HepG2 (cell line): ENCODE measurements at regions not wholly inside any gene's neighbourhood (a gene's known extent, or its start where the extent isn't known, plus 50 kb on each side); places are given as distances from the start of the nearest gene placed in this dataset.

Source experiments
- ATAC-seq: fragments of 200-7000 bp; cut with Tn5 transposase; 3 replicates; pipeline ENCODE4 v1.9.1; 2020; ENCODE audit warnings: mild to moderate bottlenecking, moderate library complexity
- BruUV-seq: library from RNA; stranded (reverse); fragments of 400-500 nt; replicated peaks from 2 replicates; lab custom pipeline; 2021; lab: Mats Ljungman, UMichigan
- CTCF ChIA-PET: fragments of 300-600 bp; formaldehyde crosslinking; extraction: SDS; loops from one replicate; lab custom pipeline; 2021; ENCODE audit warnings: low total read pairs, inconsistent platforms, low intra/inter-chr PET ratio; lab: Yijun Ruan, JAX
- POLR2A ChIA-PET: fragments of 350-600 bp; sonication (Branson Sonifier 250); formaldehyde crosslinking; loops from one replicate; lab custom pipeline; 2020; ENCODE audit warnings: antibody characterized with exemption, inconsistent platforms; lab: Yijun Ruan, JAX
- DNase-seq: peaks from one replicate; pipeline ENCODE4 v3.0.0-alpha.2; 2015; ENCODE audit warnings: low spot score
- FAIRE-seq: peaks from 3 replicates; lab custom pipeline; 2011; peaks lifted over from hg19 to GRCh38; lab: Jason Lieb, UNC
- H2AFZ ChIP-seq: one replicate; pipeline ENCODE4 v1.6.1; 2011; ENCODE audit warnings: low read length, inconsistent platforms
- H3K27ac ChIP-seq: fragments of 300-600 bp; 3 replicates; pipeline ENCODE4 v1.8.0; 2011; ENCODE audit warnings: mixed run types, mild to moderate bottlenecking, mixed read lengths, low read length, inconsistent platforms; ENCODE audit not compliant: insufficient read depth; ENCODE audit errors: extremely low read length
- H3K27me3 ChIP-seq, 2 experiments: fragments of 200-600 bp in 1 of 2; 2 replicates in 1 of 2; 3 replicates in 1 of 2; pipeline versions ENCODE4 v1.6.0 to v1.8.0; 2011; ENCODE audit warnings: low read length in 2 of 2, mild to moderate bottlenecking in 2 of 2, moderate library complexity in 2 of 2, inconsistent platforms in 1 of 2; ENCODE audit not compliant: insufficient read depth in 2 of 2, control insufficient read depth in 1 of 2
- H3K36me3 ChIP-seq, 2 experiments: fragments of 200-600 bp in 1 of 2; replicated peaks in 1 of 2; 2 replicates in 1 of 2; 3 replicates in 1 of 2; pipeline versions ENCODE4 v1.5.1 to v1.8.0; 2011; ENCODE audit warnings: low read length in 2 of 2, inconsistent platforms in 1 of 2; ENCODE audit not compliant: insufficient read depth in 2 of 2, control insufficient read depth in 1 of 2
- H3K4me1 ChIP-seq: 2 replicates; pipeline ENCODE4 v1.5.1; 2012; ENCODE audit warnings: low read length, inconsistent platforms; ENCODE audit not compliant: insufficient read depth
- H3K4me2 ChIP-seq: 2 replicates; pipeline ENCODE4 v1.6.0; 2011; ENCODE audit warnings: low read depth, low read length, inconsistent platforms
- H3K4me3 ChIP-seq, 3 experiments: fragments of 200-600 bp in 1 of 3; sonication (generic), shearing (Covaris generic) in 1 of 3; replicated peaks in 1 of 3; 2 replicates each; pipeline ENCODE4 v1.5.1; 2011 to 2016; ENCODE audit warnings: low read length in 3 of 3, inconsistent platforms in 2 of 3, low read depth in 2 of 3, mild to moderate bottlenecking in 2 of 3, control low read depth in 1 of 3, mixed read lengths in 1 of 3; ENCODE audit not compliant: insufficient read depth in 1 of 3
- H3K79me2 ChIP-seq: one replicate; pipeline ENCODE4 v1.6.1; 2011; ENCODE audit warnings: low read length, inconsistent platforms; ENCODE audit not compliant: insufficient read depth
- H3K9ac ChIP-seq: 2 replicates; pipeline ENCODE4 v1.6.0; 2011; ENCODE audit warnings: mild to moderate bottlenecking, low read depth, low read length, inconsistent platforms; ENCODE audit not compliant: insufficient read depth
- H3K9me3 ChIP-seq: 2 replicates; pipeline ENCODE4 v1.5.1; 2012; ENCODE audit warnings: mild to moderate bottlenecking, low read length
- H4K20me1 ChIP-seq: 2 replicates; pipeline ENCODE4 v1.6.0; 2011; ENCODE audit warnings: inconsistent platforms, mild to moderate bottlenecking, low read length, moderate library complexity; ENCODE audit not compliant: insufficient read depth
- CEBPB ChIP-seq: IDR thresholded peaks from 2 replicates; pipeline ENCODE4 v1.6.1; 2011; ENCODE audit warnings: low read depth, low read length, improper control_type of control experiment, borderline replicate concordance
- HNRNPL ChIP-seq: fragments of 200-400 bp; formaldehyde crosslinking; IDR thresholded peaks from 2 replicates; pipeline ENCODE4 v1.6.1; 2017; ENCODE audit warnings: mild to moderate bottlenecking, low read depth, low read length
- MED13 ChIP-seq: sonication (generic); formaldehyde crosslinking; IDR thresholded peaks from 2 replicates; pipeline ENCODE4 v1.5.0; 2020; ENCODE audit warnings: missing genetic modification reagents
- PITX1 ChIP-seq: sonication (generic); formaldehyde crosslinking; IDR thresholded peaks from 2 replicates; pipeline ENCODE4 v1.5.1; 2020; ENCODE audit warnings: mild to moderate bottlenecking, missing genetic modification reagents
- SP4 ChIP-seq: sonication (generic); formaldehyde crosslinking; IDR thresholded peaks from 2 replicates; pipeline ENCODE4 v1.8.1; 2023; ENCODE audit warnings: mild to moderate bottlenecking, missing genetic modification reagents
- ZBTB42 ChIP-seq: sonication (generic); formaldehyde crosslinking; IDR thresholded peaks from 2 replicates; pipeline ENCODE4 v1.5.0; 2020; ENCODE audit warnings: mild to moderate bottlenecking, missing genetic modification reagents
- ZNF30 ChIP-seq: sonication (generic); formaldehyde crosslinking; IDR thresholded peaks from 2 replicates; pipeline ENCODE4 v1.5.0; 2020; ENCODE audit warnings: mild to moderate bottlenecking, missing genetic modification reagents
- ZNF44 ChIP-seq: sonication (generic); formaldehyde crosslinking; IDR thresholded peaks from 2 replicates; pipeline ENCODE4 v1.5.1; 2020; ENCODE audit warnings: mild to moderate bottlenecking, missing genetic modification reagents
- ZNF615 ChIP-seq: sonication (generic); formaldehyde crosslinking; IDR thresholded peaks from 2 replicates; pipeline ENCODE4 v1.5.0; 2020; ENCODE audit warnings: mild to moderate bottlenecking, missing genetic modification reagents, borderline replicate concordance
- ZNF747 ChIP-seq: sonication (generic); formaldehyde crosslinking; IDR thresholded peaks from 2 replicates; pipeline ENCODE4 v1.8.1; 2023; ENCODE audit warnings: missing genetic modification reagents, mild to moderate bottlenecking, borderline replicate concordance
- ZNF790 ChIP-seq: sonication (generic); formaldehyde crosslinking; IDR thresholded peaks from 2 replicates; pipeline ENCODE4 v1.8.0; 2022; ENCODE audit warnings: missing genetic modification reagents, mild to moderate bottlenecking, borderline replicate concordance
- WGBS: methylation state at CpG from one replicate; pipeline ENCODE4 v1.1.6; 2017; ENCODE audit warnings: low lambda C conversion rate; 5-methylcytosine and 5-hydroxymethylcytosine counted together
- in situ Hi-C: cut with HindIII; loops from 2 replicates; pipeline ENCODE4 v1.10.0; 2017; ENCODE audit warnings: low pct_unique_long_range_greater_than_20kb; ENCODE audit not compliant: extremely low pct_ligation_motif_present
- intact Hi-C: fragments of 100-400 bp; cut with micrococcal nuclease; formaldehyde crosslinking; loops from one replicate; pipeline ENCODE4 v1.10.0; 2022; ENCODE audit not compliant: unreplicated experiment
- TF ChIP-seq, protein P1 (sequence below): sonication (generic); formaldehyde crosslinking; IDR thresholded peaks from 2 replicates; pipeline ENCODE4 v1.4.0; 2020; ENCODE audit warnings: missing genetic modification reagents, borderline replicate concordance
- TF ChIP-seq, protein P2 (sequence below): sonication (generic); formaldehyde crosslinking; IDR thresholded peaks from 2 replicates; pipeline ENCODE4 v1.4.0; 2020; ENCODE audit warnings: missing genetic modification reagents
- TF ChIP-seq, protein P3 (sequence below): sonication (generic); formaldehyde crosslinking; conservative IDR thresholded peaks from 2 replicates; pipeline ENCODE4 v1.4.0; 2020; ENCODE audit warnings: missing genetic modification reagents
- TF ChIP-seq, protein P4 (sequence below), 2 experiments: sonication (generic) in 1 of 2; formaldehyde crosslinking in 1 of 2; IDR thresholded peaks; 2 replicates each; pipeline versions ENCODE4 v1.5.1 to v1.6.1; 2011 to 2020; ENCODE audit warnings: borderline replicate concordance in 1 of 2, low read depth in 1 of 2, low read length in 1 of 2, mild to moderate bottlenecking in 1 of 2, missing genetic modification reagents in 1 of 2, moderate library complexity in 1 of 2

DNA sequence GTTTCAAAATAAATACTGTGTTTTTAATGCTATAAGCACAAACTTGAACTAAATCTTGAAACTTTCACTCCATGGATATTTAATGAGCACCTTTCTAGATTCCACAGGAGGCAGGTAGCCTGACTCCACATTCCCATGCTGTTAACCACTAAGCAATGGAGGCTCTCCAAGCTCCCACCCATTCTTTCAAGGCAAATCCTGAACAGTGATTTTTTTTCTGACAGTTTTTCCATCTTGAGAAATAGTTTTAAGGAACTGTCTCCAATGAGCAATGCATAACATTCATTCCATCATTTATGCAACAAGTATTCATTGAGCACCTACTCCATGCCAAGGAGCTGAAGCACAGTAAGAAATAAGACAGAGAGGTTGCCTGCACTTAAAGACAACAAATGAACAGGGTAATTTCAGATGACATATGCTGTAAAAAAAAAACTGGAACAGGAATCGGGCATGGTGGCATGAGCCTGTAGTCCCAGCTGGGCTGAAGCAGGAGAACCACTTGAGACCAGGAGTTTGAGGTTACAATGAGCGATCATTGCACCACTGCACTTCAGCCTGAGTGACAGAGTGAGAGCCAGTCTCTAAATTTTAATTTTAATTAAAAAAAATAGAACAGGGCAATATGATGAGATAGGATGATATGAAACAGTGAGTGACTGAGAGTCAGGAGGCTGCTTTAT, 102.3 kb upstream of the CPSF6 start:
- H3K4me1 ChIP-seq: no peaks in the 10 kb centered on the region
- no peak for TF ChIP-seq ZNF790 (CRISPR knock-in tag)
- TF ChIP-seq, protein P1, sequence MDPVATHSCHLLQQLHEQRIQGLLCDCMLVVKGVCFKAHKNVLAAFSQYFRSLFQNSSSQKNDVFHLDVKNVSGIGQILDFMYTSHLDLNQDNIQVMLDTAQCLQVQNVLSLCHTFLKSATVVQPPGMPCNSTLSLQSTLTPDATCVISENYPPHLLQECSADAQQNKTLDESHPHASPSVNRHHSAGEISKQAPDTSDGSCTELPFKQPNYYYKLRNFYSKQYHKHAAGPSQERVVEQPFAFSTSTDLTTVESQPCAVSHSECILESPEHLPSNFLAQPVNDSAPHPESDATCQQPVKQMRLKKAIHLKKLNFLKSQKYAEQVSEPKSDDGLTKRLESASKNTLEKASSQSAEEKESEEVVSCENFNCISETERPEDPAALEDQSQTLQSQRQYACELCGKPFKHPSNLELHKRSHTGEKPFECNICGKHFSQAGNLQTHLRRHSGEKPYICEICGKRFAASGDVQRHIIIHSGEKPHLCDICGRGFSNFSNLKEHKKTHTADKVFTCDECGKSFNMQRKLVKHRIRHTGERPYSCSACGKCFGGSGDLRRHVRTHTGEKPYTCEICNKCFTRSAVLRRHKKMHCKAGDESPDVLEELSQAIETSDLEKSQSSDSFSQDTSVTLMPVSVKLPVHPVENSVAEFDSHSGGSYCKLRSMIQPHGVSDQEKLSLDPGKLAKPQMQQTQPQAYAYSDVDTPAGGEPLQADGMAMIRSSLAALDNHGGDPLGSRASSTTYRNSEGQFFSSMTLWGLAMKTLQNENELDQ (CRISPR knock-in tag): no peak
- no peak for TF ChIP-seq MED13 (CRISPR knock-in tag)
- no peak for TF ChIP-seq CEBPB
- no peak for TF ChIP-seq PITX1 (CRISPR knock-in tag)
- no peak for TF ChIP-seq ZNF615 (CRISPR knock-in tag)
- TF ChIP-seq HNRNPL: no peak
- TF ChIP-seq, protein P2, sequence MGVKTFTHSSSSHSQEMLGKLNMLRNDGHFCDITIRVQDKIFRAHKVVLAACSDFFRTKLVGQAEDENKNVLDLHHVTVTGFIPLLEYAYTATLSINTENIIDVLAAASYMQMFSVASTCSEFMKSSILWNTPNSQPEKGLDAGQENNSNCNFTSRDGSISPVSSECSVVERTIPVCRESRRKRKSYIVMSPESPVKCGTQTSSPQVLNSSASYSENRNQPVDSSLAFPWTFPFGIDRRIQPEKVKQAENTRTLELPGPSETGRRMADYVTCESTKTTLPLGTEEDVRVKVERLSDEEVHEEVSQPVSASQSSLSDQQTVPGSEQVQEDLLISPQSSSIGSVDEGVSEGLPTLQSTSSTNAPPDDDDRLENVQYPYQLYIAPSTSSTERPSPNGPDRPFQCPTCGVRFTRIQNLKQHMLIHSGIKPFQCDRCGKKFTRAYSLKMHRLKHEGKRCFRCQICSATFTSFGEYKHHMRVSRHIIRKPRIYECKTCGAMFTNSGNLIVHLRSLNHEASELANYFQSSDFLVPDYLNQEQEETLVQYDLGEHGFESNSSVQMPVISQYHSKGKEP: no peak
- no peak for TF ChIP-seq ZNF747 (CRISPR knock-in tag)
- TF ChIP-seq ZBTB42 (CRISPR knock-in tag): no peak
- TF ChIP-seq, protein P3, sequence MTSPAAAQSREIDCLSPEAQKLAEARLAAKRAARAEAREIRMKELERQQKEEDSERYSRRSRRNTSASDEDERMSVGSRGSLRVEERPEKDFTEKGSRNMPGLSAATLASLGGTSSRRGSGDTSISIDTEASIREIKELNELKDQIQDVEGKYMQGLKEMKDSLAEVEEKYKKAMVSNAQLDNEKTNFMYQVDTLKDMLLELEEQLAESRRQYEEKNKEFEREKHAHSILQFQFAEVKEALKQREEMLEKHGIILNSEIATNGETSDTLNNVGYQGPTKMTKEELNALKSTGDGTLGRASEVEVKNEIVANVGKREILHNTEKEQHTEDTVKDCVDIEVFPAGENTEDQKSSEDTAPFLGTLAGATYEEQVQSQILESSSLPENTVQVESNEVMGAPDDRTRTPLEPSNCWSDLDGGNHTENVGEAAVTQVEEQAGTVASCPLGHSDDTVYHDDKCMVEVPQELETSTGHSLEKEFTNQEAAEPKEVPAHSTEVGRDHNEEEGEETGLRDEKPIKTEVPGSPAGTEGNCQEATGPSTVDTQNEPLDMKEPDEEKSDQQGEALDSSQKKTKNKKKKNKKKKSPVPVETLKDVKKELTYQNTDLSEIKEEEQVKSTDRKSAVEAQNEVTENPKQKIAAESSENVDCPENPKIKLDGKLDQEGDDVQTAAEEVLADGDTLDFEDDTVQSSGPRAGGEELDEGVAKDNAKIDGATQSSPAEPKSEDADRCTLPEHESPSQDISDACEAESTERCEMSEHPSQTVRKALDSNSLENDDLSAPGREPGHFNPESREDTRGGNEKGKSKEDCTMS (CRISPR knock-in tag): no peak
- TF ChIP-seq, protein P4, sequence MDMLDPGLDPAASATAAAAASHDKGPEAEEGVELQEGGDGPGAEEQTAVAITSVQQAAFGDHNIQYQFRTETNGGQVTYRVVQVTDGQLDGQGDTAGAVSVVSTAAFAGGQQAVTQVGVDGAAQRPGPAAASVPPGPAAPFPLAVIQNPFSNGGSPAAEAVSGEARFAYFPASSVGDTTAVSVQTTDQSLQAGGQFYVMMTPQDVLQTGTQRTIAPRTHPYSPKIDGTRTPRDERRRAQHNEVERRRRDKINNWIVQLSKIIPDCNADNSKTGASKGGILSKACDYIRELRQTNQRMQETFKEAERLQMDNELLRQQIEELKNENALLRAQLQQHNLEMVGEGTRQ (IDR thresholded peaks at IDR 0.05; ENCODE audit: low read depth, low read length): no peak
- TF ChIP-seq, protein P4 (CRISPR knock-in tag; IDR thresholded peaks at IDR 0.05; ENCODE audit: borderline replicate concordance): no peak
- TF ChIP-seq ZNF30 (CRISPR knock-in tag): no peak
- no peak for TF ChIP-seq ZNF44
- TF ChIP-seq SP4: no peak

More for the DNA sequence above, 102.3 kb upstream of the CPSF6 start:
- no peak overlapping the region for H2AFZ ChIP-seq
- H3K9ac ChIP-seq: no peak overlapping the region
- H3K27ac ChIP-seq: no peak overlapping the region
- no TSS peak for BruUV-seq
- FAIRE-seq (no peak), DNase-seq (no peak), ATAC-seq (no peak)
- no peaks in the 10 kb centered on the region for H3K79me2 ChIP-seq
- H3K4me2 ChIP-seq: no peak overlapping the region
- H3K36me3 ChIP-seq: no peaks in the 10 kb centered on the region
- in situ Hi-C loops (no loop called here), intact Hi-C loops (no loop called here)
- H4K20me1 ChIP-seq: no peaks in the 10 kb centered on the region
- CTCF ChIA-PET: no interaction called here
- H3K4me3 ChIP-seq: no peak overlapping the region
- POLR2A ChIA-PET: no interaction called here
- H3K9me3 ChIP-seq: no peaks in the 10 kb centered on the region
- 16% methylated on average over 2 of the region's 2 CpGs for WGBS
- no peaks in the 10 kb centered on the region for H3K27me3 ChIP-seq
